HG03442 (cell line): ENCODE measurements at regions not wholly inside any gene's neighbourhood (a gene's known extent, or its start where the extent isn't known, plus 50 kb on each side); places are given as distances from the start of the nearest gene placed in this dataset.

Experiments
- ATAC-seq: cut with Tn5 transposase; IDR thresholded peaks from one replicate; pipeline ENCODE4 v1.9.1; 2021; ENCODE audit warnings: mild to moderate bottlenecking, moderate library complexity; ENCODE audit not compliant: unreplicated experiment

GRCh38 chr2:163541943-163542342 is 193.9 kb downstream of the FIGN start:
- ATAC-seq = no peak

DNA sequence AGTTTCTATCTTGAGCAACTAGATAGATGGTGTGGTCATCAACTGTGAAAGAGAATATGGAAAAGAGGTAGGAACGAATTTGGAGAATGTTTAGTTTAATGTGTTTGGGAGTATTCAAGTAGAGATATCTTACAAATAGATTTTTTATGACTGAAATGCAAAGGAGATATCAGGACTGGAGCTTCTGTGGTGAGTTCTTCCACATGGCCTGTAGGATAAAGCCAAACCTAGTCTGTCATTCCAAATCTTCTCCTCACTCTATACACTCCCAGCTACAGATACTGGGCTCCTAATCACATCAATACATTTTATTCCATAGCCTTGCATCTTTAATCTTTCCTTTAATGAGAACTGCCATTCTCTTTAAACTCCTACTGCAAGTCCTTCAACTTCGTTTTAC is 194.3 kb downstream of the FIGN start:
- ATAC-seq = no peak

DNA sequence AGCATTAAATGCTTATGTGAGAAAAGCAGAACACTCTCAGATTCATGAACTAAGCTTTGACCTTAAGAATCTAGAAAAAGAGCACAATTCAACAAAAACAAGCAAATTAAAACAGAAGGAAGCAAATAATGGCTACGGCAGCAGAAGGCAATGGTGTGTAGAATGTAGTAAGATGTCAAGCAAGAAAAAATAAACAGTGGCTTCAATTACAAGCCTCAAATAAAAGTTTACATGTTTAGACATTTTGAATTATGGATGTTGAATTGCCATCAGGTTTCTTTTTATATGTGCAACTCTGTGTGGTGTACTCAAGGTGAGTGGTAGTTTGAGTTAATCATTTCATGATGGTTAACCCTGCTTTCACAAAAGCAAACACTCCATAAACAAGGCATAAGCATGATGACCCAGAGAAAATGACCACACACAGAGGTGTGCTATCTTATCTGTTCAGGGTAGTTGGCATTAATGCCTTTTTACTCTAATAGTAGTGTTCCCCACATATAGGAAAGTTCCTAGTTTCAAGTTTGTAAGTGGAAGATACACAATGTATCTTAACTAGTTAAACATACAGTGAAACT is 207.1 kb downstream of the FIGN start:
- no peak for ATAC-seq

- ATAC-seq = no peak
These were observed 208.4 kb downstream of the FIGN start for GRCh38 chr2:163527381-163527780.

- no peak for ATAC-seq
These were observed 217.0 kb downstream of the FIGN start for GRCh38 chr2:163518762-163519161.

GRCh38 chr2:163515836-163516235 is 220.0 kb downstream of the FIGN start:
- no peak for ATAC-seq

GRCh38 chr2:163505281-163505680 is 230.5 kb downstream of the FIGN start:
- no peak for ATAC-seq

GRCh38 chr2:163493359-163494298 is 242.2 kb downstream of the FIGN start:
- no peak for ATAC-seq

GRCh38 chr2:163491850-163492249 is 244.0 kb downstream of the FIGN start:
- no peak for ATAC-seq

DNA sequence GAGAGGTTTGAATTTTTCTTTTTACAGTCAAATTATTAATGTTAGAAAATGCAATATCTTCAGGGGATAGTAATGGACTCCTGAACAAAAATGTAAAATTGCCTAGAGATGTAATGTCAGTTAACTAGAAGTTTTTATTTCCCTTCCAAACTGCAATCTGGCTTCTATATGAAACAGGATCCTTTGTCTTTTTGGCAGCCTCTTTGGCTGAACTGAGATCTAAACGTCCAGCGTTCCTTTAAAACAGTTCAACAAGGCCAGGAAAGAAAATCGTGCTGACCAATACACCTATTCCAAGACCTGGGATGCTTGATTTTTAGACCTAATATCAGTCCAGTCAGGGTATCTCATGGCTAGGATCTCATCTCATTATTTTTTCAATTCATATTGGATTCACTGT is 245.5 kb downstream of the FIGN start:
- ATAC-seq = no peak

GRCh38 chr2:163481515-163481914 is 254.3 kb downstream of the FIGN start:
- no peak for ATAC-seq

- ATAC-seq = no peak
These were observed 256.2 kb downstream of the FIGN start for GRCh38 chr2:163479599-163479998.

GRCh38 chr2:163475815-163476214 is 260.0 kb downstream of the FIGN start:
- no peak for ATAC-seq

DNA sequence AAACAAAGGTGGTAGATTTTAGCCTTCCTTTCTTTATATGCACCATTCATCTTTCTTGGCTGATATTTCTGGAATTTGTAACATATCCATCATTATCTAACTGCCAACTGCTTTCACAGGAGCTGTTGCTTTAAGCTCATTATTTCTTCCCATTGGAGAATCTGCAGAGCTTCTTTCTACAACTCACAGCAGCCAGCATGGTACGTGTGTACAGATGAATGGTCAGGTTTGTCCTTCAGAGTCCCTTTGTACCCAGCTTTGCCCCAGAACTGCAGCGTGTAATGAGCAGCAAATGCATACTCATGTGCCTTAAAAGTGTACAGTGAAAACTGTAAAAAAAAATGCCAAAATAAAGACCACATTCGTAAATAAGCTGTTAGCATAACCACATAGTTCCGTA is 260.9 kb downstream of the FIGN start:
- ATAC-seq = no peak

GRCh38 chr2:163474319-163474744 is 261.5 kb downstream of the FIGN start:
- no peak for ATAC-seq

DNA sequence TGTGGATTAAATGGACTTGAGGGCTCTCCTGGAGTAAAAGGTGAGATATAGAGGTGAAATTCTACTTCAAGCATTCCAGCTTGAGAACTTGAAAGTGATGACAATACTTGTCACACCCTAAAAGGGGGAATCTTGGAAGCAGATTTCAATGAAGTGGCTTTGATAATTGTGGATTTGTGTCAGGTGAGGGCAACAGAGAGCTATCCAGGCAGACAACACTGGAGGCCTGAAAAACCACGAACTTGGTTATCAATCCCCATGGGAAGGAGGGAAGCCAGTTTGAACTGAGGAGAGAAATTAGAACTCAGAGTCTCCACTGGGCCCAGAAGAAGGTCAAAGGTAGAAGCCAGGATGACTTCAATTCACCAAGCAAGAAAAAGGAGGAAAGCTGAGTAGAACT is 263.9 kb downstream of the FIGN start:
- no peak for ATAC-seq

DNA sequence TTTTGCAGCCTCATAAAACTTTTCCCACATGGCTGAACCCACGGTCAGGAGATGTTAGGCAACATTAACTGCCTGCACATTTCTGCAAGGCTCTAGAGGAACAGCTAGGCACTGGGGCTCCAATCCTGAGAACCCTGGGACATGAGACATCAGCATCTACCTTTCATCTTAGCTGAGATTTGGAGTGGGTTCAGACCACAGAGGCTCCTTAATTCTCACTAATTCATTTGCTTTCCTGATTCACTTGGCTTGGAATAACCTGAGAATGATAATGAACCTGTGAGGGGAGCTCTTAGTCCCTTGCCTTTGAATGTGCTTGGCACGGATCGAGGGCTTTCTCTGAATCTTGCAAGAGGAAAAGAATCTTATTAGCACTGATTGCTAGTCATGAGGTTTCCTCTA is 266.2 kb downstream of the FIGN start:
- ATAC-seq = no peak

DNA sequence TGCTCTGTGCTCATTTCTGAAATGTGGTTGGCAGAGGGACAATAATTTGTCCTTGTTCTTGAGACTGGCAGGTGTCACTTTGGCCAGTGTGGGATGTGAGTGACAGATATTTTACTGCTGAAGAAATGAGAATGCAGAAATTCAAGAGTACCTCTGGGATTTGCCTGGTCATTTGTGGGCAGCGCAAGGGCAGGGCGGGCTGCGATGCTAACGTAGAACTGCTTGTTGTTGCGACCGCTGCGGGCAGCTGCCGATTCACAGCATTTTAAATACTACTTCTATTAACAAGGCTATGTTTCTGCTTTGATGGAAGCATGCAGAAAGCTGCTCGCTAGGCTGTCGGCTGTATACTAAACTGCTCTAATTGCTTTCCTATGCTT is 268.6 kb downstream of the FIGN start:
- ATAC-seq = no peak

DNA sequence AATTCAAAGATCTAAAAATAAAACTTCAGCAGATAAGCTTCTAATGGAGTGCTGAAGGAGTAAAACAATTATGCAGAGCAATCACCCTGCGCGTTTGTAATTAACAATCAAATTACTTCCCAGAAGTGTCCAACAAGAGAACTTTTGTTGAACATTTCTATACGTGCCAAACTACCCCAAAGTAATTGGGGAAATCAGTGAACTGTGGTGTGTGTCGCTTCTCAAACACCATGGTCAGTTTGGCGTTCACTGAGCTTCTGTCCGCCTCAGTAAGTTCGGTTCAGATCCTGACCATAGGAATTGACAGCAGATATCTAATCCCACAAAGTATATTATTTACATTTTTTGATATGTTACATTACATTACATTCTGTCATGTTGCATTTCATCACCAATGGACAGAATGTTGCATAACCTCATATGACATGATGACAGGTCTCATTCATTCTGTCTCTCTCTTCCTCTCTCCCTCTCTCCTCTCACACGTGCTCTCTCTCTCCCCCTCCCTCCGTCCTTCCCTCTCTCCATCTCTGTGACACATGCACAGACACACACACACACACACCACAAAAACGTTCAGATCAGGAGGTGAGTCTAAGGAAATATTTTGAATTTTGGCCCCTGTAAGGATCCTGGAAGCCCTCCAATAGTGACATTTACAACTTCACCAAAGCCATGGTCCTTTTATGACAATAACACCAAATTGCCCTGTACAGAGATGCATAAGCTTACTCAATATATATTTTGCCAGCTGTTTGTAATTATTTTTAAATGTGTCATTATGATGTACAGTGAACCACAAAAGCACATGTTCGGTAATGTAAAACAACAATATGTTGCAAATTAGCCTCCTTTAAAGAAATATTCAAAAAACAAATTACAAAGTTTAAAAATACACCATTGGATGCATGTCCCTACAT is 269.2 kb downstream of the FIGN start:
- ATAC-seq = no peak

- ATAC-seq = no peak
These were observed 270.4 kb downstream of the FIGN start for GRCh38 chr2:163465440-163465839.

DNA sequence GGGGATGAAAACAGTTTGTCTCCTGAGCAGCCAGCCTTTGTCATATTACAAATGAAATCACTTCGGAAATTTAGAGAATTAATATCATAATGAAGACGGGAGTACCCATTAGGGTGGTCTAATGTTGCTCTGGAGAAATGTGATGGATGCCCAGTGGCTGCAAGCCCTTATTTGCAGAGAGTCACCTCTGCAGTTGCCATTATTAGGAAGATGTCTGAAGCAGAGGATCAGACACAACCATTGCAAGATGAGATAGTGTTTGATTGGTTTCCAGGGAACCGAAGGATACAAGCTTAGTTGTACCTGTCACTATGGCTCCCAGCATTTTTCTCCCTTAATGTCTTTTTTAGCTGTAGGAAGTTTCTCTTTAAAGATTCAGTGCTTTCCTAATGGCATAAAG is 272.4 kb downstream of the FIGN start:
- no peak for ATAC-seq
